ENCODE measurements at regions not wholly inside any gene's neighbourhood (a gene's known extent, or its start where the extent isn't known, plus 50 kb on each side); places are given as distances from the start of the nearest gene placed in this dataset.

- Mint-ChIP-seq H3K36me3 (ENCODE audit: low read depth, unreplicated experiment) (no peaks in the 10 kb centered on the region), H3K4me1 (ENCODE audit: low read depth, unreplicated experiment) (peaks cover 28% of the 10 kb centered on the region), H3K4me3 (ENCODE audit: unreplicated experiment) (no peak overlapping the region), H3K9me3 (ENCODE audit: unreplicated experiment) (no peaks in the 10 kb centered on the region), H3K27me3 (ENCODE audit: low read depth, unreplicated experiment) (no peaks in the 10 kb centered on the region), H3K27ac (ENCODE audit: unreplicated experiment) (no peak overlapping the region)
- H3K9ac ChIP-seq (ENCODE audit: low read length) = no peak overlapping the region
- H3K4me3 ChIP-seq (ENCODE audit: insufficient read depth, low read depth, low read length) = no peak overlapping the region
- TF ChIP-seq EZH2 (IDR thresholded peaks at IDR 0.05; ENCODE audit: insufficient read depth, low read length) = no peak
- TF ChIP-seq CTCF (IDR thresholded peaks at IDR 0.05; ENCODE audit: insufficient read depth, low read depth, low read length) = no peak
- DNase-seq (ENCODE audit: low read depth) (no peak), FAIRE-seq (no peak)
- no peaks in the 10 kb centered on the region for H3K9me3 ChIP-seq (ENCODE audit: insufficient read depth, low read depth, low read length)
- H3K27me3 ChIP-seq (ENCODE audit: insufficient read depth, low read length) = peaks cover 4% of the 10 kb centered on the region
- H2AFZ ChIP-seq (ENCODE audit: low read depth, low read length) = no peak overlapping the region
- H3K27ac ChIP-seq (ENCODE audit: low read depth, low read length) = no peak overlapping the region
- no peaks in the 10 kb centered on the region for H3K36me3 ChIP-seq (ENCODE audit: insufficient read depth, low read length)
- H3K79me2 ChIP-seq (ENCODE audit: insufficient read depth, low read length) = no peaks in the 10 kb centered on the region
- H4K20me1 ChIP-seq (ENCODE audit: insufficient read depth, low read length) = no peaks in the 10 kb centered on the region
- peaks cover 5% of the 10 kb centered on the region for H3K4me1 ChIP-seq (ENCODE audit: insufficient read depth, low read length)
- no peak overlapping the region for H3K4me2 ChIP-seq (ENCODE audit: low read length)
Observed at GRCh38 chr1:209420276-209420675, 163.2 kb upstream of the CAMK1G start.

- TF ChIP-seq CTCF (IDR thresholded peaks at IDR 0.05; ENCODE audit: insufficient read depth, low read depth, low read length) = no peak
- TF ChIP-seq EZH2 (IDR thresholded peaks at IDR 0.05; ENCODE audit: insufficient read depth, low read length) = no peak
- H3K4me3 ChIP-seq (ENCODE audit: insufficient read depth, low read depth, low read length) = no peak overlapping the region
- H3K9me3 ChIP-seq (ENCODE audit: insufficient read depth, low read depth, low read length) = no peaks in the 10 kb centered on the region
- H3K9me3 Mint-ChIP-seq (ENCODE audit: unreplicated experiment) = no peaks in the 10 kb centered on the region
- no peaks in the 10 kb centered on the region for H3K79me2 ChIP-seq (ENCODE audit: insufficient read depth, low read length)
- no peaks in the 10 kb centered on the region for H3K36me3 Mint-ChIP-seq (ENCODE audit: low read depth, unreplicated experiment)
- no peaks in the 10 kb centered on the region for H3K27me3 Mint-ChIP-seq (ENCODE audit: low read depth, unreplicated experiment)
- no peaks in the 10 kb centered on the region for H4K20me1 ChIP-seq (ENCODE audit: insufficient read depth, low read length)
- H3K4me3 Mint-ChIP-seq (ENCODE audit: unreplicated experiment) = no peak overlapping the region
- DNase-seq (ENCODE audit: low read depth) (no peak), FAIRE-seq (no peak)
- no peak overlapping the region for H3K4me2 ChIP-seq (ENCODE audit: low read length)
- H2AFZ ChIP-seq (ENCODE audit: low read depth, low read length) = no peak overlapping the region
- H3K4me1 Mint-ChIP-seq (ENCODE audit: low read depth, unreplicated experiment) = peaks cover 23% of the 10 kb centered on the region
- H3K27me3 ChIP-seq (ENCODE audit: insufficient read depth, low read length) = peaks cover 4% of the 10 kb centered on the region
- H3K36me3 ChIP-seq (ENCODE audit: insufficient read depth, low read length) = no peaks in the 10 kb centered on the region
- peaks cover under 1% of the 10 kb centered on the region for H3K4me1 ChIP-seq (ENCODE audit: insufficient read depth, low read length)
- no peak overlapping the region for H3K27ac ChIP-seq (ENCODE audit: low read depth, low read length)
- no peak overlapping the region for H3K9ac ChIP-seq (ENCODE audit: low read length)
- no peak overlapping the region for H3K27ac Mint-ChIP-seq (ENCODE audit: unreplicated experiment)
Observed at GRCh38 chr1:209421186-209421585, 162.3 kb upstream of the CAMK1G start.

GRCh38 chr1:209421978-209422680 lies 161.4 kb upstream of the CAMK1G start:
- DNase-seq (ENCODE audit: low read depth) (no peak), FAIRE-seq (no peak)
- H3K27me3 ChIP-seq (ENCODE audit: insufficient read depth, low read length) = peaks cover 4% of the 10 kb centered on the region
- Mint-ChIP-seq H3K36me3 (ENCODE audit: low read depth, unreplicated experiment) (no peaks in the 10 kb centered on the region), H3K4me1 (ENCODE audit: low read depth, unreplicated experiment) (peaks cover 15% of the 10 kb centered on the region), H3K27me3 (ENCODE audit: low read depth, unreplicated experiment) (no peaks in the 10 kb centered on the region), H3K9me3 (ENCODE audit: unreplicated experiment) (no peaks in the 10 kb centered on the region), H3K27ac (ENCODE audit: unreplicated experiment) (no peak overlapping the region), H3K4me3 (ENCODE audit: unreplicated experiment) (peak overlapping the region; percentile 51)
- H4K20me1 ChIP-seq (ENCODE audit: insufficient read depth, low read length) = no peaks in the 10 kb centered on the region
- no peak overlapping the region for H3K27ac ChIP-seq (ENCODE audit: low read depth, low read length)
- no peak overlapping the region for H3K4me3 ChIP-seq (ENCODE audit: insufficient read depth, low read depth, low read length)
- H3K4me2 ChIP-seq (ENCODE audit: low read length) = no peak overlapping the region
- no peak overlapping the region for H3K9ac ChIP-seq (ENCODE audit: low read length)
- TF ChIP-seq CTCF (IDR thresholded peaks at IDR 0.05; ENCODE audit: insufficient read depth, low read depth, low read length) = no peak
- no peak for TF ChIP-seq EZH2 (IDR thresholded peaks at IDR 0.05; ENCODE audit: insufficient read depth, low read length)
- H3K4me1 ChIP-seq (ENCODE audit: insufficient read depth, low read length) = no peaks in the 10 kb centered on the region
- no peaks in the 10 kb centered on the region for H3K9me3 ChIP-seq (ENCODE audit: insufficient read depth, low read depth, low read length)
- no peaks in the 10 kb centered on the region for H3K79me2 ChIP-seq (ENCODE audit: insufficient read depth, low read length)
- H3K36me3 ChIP-seq (ENCODE audit: insufficient read depth, low read length) = no peaks in the 10 kb centered on the region
- no peak overlapping the region for H2AFZ ChIP-seq (ENCODE audit: low read depth, low read length)
